ENCODE measurements at regions not wholly inside any gene's neighbourhood (a gene's known extent, or its start where the extent isn't known, plus 50 kb on each side); places are given as distances from the start of the nearest gene placed in this dataset.

- no peak for DNase-seq (ENCODE audit: low spot score)
Measured at GRCh38 chr2:107384422-107384821, 442.3 kb upstream of the RGPD4 start.

GRCh38 chr2:107385921-107386320, 440.8 kb upstream of the RGPD4 start:
- no peak for DNase-seq (ENCODE audit: low spot score)

- no peak for DNase-seq (ENCODE audit: low spot score)
Measured at GRCh38 chr2:107392241-107392704, 434.4 kb upstream of the RGPD4 start.

- peak; percentile 8 for DNase-seq (ENCODE audit: low spot score)
Measured at GRCh38 chr2:107393516-107393915, 433.2 kb upstream of the RGPD4 start.

GRCh38 chr2:107398683-107399082, 428.0 kb upstream of the RGPD4 start:
- no peak for DNase-seq (ENCODE audit: low spot score)

GRCh38 chr2:107402330-107402729, 424.4 kb upstream of the RGPD4 start:
- peak; percentile 5 for DNase-seq (ENCODE audit: low spot score)

GRCh38 chr2:107405261-107405660, 421.4 kb upstream of the RGPD4 start:
- DNase-seq (ENCODE audit: low spot score), result no peak

GRCh38 chr2:107407017-107407416, 419.7 kb upstream of the RGPD4 start:
- DNase-seq (ENCODE audit: low spot score), result no peak

- DNase-seq (ENCODE audit: low spot score), result no peak
Measured at GRCh38 chr2:107407974-107408373, 418.7 kb upstream of the RGPD4 start.

- no peak for DNase-seq (ENCODE audit: low spot score)
Measured at GRCh38 chr2:107411267-107411666, 415.4 kb upstream of the RGPD4 start.

GRCh38 chr2:107412209-107412904, 414.3 kb upstream of the RGPD4 start:
- no peak for DNase-seq (ENCODE audit: low spot score)

GRCh38 chr2:107412981-107413380, 413.7 kb upstream of the RGPD4 start:
- no peak for DNase-seq (ENCODE audit: low spot score)

- no peak for DNase-seq (ENCODE audit: low spot score)
Measured at GRCh38 chr2:107414376-107414775, 412.3 kb upstream of the RGPD4 start.

GRCh38 chr2:107418708-107419107, 408.0 kb upstream of the RGPD4 start:
- DNase-seq (ENCODE audit: low spot score), result no peak

- no peak for DNase-seq (ENCODE audit: low spot score)
Measured at GRCh38 chr2:107419191-107419590, 407.5 kb upstream of the RGPD4 start.

- DNase-seq (ENCODE audit: low spot score), result no peak
Measured at GRCh38 chr2:107428781-107429180, 397.9 kb upstream of the RGPD4 start.

GRCh38 chr2:107430006-107430405, 396.7 kb upstream of the RGPD4 start:
- no peak for DNase-seq (ENCODE audit: low spot score)

GRCh38 chr2:107430596-107431266, 396.0 kb upstream of the RGPD4 start:
- DNase-seq (ENCODE audit: low spot score), result no peak

GRCh38 chr2:107436281-107436680, 390.4 kb upstream of the RGPD4 start:
- DNase-seq (ENCODE audit: low spot score), result no peak

- DNase-seq (ENCODE audit: low spot score), result no peak
Measured at GRCh38 chr2:107437265-107437664, 389.4 kb upstream of the RGPD4 start.

GRCh38 chr2:107437807-107438206, 388.9 kb upstream of the RGPD4 start:
- no peak for DNase-seq (ENCODE audit: low spot score)

- DNase-seq (ENCODE audit: low spot score), result no peak
Measured at GRCh38 chr2:107448160-107448559, 378.5 kb upstream of the RGPD4 start.

- DNase-seq (ENCODE audit: low spot score), result no peak
Measured at GRCh38 chr2:107461301-107461700, 365.4 kb upstream of the RGPD4 start.

- no peak for DNase-seq (ENCODE audit: low spot score)
Measured at GRCh38 chr2:107462181-107462580, 364.5 kb upstream of the RGPD4 start.

Measured in kidney tubule cell (primary cell).